ENCODE measurements at regions not wholly inside any gene's neighbourhood (a gene's known extent, or its start where the extent isn't known, plus 50 kb on each side); places are given as distances from the start of the nearest gene placed in this dataset.

GRCh38 chr1:105294838-105295237 is 1545.1 kb downstream of the AMY1C start:
- no peak for TF ChIP-seq POLR2A (IDR thresholded peaks at IDR 0.05; ENCODE audit: low read depth, low read length)
- no peak for TF ChIP-seq POLR2AphosphoS5 (IDR thresholded peaks at IDR 0.05; ENCODE audit: insufficient read depth, low read depth, low read length)
- TF ChIP-seq MYC (IDR thresholded peaks at IDR 0.05; ENCODE audit: low read depth, low read length): no peak
- TF ChIP-seq, protein P1, sequence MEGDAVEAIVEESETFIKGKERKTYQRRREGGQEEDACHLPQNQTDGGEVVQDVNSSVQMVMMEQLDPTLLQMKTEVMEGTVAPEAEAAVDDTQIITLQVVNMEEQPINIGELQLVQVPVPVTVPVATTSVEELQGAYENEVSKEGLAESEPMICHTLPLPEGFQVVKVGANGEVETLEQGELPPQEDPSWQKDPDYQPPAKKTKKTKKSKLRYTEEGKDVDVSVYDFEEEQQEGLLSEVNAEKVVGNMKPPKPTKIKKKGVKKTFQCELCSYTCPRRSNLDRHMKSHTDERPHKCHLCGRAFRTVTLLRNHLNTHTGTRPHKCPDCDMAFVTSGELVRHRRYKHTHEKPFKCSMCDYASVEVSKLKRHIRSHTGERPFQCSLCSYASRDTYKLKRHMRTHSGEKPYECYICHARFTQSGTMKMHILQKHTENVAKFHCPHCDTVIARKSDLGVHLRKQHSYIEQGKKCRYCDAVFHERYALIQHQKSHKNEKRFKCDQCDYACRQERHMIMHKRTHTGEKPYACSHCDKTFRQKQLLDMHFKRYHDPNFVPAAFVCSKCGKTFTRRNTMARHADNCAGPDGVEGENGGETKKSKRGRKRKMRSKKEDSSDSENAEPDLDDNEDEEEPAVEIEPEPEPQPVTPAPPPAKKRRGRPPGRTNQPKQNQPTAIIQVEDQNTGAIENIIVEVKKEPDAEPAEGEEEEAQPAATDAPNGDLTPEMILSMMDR (IDR thresholded peaks at IDR 0.05; ENCODE audit: extremely low read depth in 1 of 2, insufficient read depth in 1 of 2, low read depth in 1 of 2, low read length in 2 of 2): no peak

All from endothelial cell of umbilical vein (primary cell).